ENCODE measurements at regions not wholly inside any gene's neighbourhood (a gene's known extent, or its start where the extent isn't known, plus 50 kb on each side); places are given as distances from the start of the nearest gene placed in this dataset.

- no peak for TF ChIP-seq CTCF (IDR thresholded peaks at IDR 0.05)
- H3K9ac ChIP-seq: no peak overlapping the region
- no peak overlapping the region for H3K27ac ChIP-seq
Measured at GRCh38 chr10:60446851-60447250, 57.2 kb upstream of the ANK3 start.

GRCh38 chr10:60446070-60446833 lies 56.6 kb upstream of the ANK3 start:
- Histone ChIP-seq H3K79me2 (no peaks in the 10 kb centered on the region), H3K9me3 (ENCODE audit: control insufficient read depth, low read length) (no peaks in the 10 kb centered on the region), H3K4me1 (no peaks in the 10 kb centered on the region), H2AFZ (no peak overlapping the region), H3K4me2 (ENCODE audit: low read length) (no peak overlapping the region), H3K36me3 (ENCODE audit: control insufficient read depth, insufficient read depth, low read length) (no peaks in the 10 kb centered on the region), H3K4me3 (ENCODE audit: low read depth, low read length) (no peak overlapping the region), H3K27me3 (ENCODE audit: control insufficient read depth, insufficient read depth, low read length) (no peaks in the 10 kb centered on the region), H3K27ac (no peak overlapping the region), H3K9ac (no peak overlapping the region)
- no peak for TF ChIP-seq CTCF (IDR thresholded peaks at IDR 0.05)

More at GRCh38 chr10:60446851-60447250, 57.2 kb upstream of the ANK3 start:
- no peaks in the 10 kb centered on the region for H3K27me3 ChIP-seq (ENCODE audit: control insufficient read depth, insufficient read depth, low read length)
- no peaks in the 10 kb centered on the region for H3K79me2 ChIP-seq
- H3K36me3 ChIP-seq (ENCODE audit: control insufficient read depth, insufficient read depth, low read length): no peaks in the 10 kb centered on the region
- no peak overlapping the region for H3K4me2 ChIP-seq (ENCODE audit: low read length)
- no peak overlapping the region for H2AFZ ChIP-seq
- H3K4me1 ChIP-seq: no peaks in the 10 kb centered on the region
- no peaks in the 10 kb centered on the region for H3K9me3 ChIP-seq (ENCODE audit: control insufficient read depth, low read length)
- no peak overlapping the region for H3K4me3 ChIP-seq (ENCODE audit: low read depth, low read length)

- H3K27me3 ChIP-seq (ENCODE audit: control insufficient read depth, insufficient read depth, low read length): no peaks in the 10 kb centered on the region
- H3K4me3 ChIP-seq (ENCODE audit: low read depth, low read length): no peak overlapping the region
- no peaks in the 10 kb centered on the region for H3K4me1 ChIP-seq
- TF ChIP-seq CTCF (IDR thresholded peaks at IDR 0.05): peak; percentile 48
- H3K9ac ChIP-seq: no peak overlapping the region
- no peaks in the 10 kb centered on the region for H3K9me3 ChIP-seq (ENCODE audit: control insufficient read depth, low read length)
- H3K79me2 ChIP-seq: no peaks in the 10 kb centered on the region
- H3K36me3 ChIP-seq (ENCODE audit: control insufficient read depth, insufficient read depth, low read length): no peaks in the 10 kb centered on the region
- H3K4me2 ChIP-seq (ENCODE audit: low read length): no peak overlapping the region
- H3K27ac ChIP-seq: no peak overlapping the region
- H2AFZ ChIP-seq: no peak overlapping the region
Measured at GRCh38 chr10:60444494-60445064, 54.9 kb upstream of the ANK3 start.

GRCh38 chr10:60443346-60443745 lies 53.7 kb upstream of the ANK3 start:
- Histone ChIP-seq H3K4me3 (ENCODE audit: low read depth, low read length) (no peak overlapping the region), H2AFZ (no peak overlapping the region), H3K4me1 (no peaks in the 10 kb centered on the region), H3K9ac (no peak overlapping the region), H3K4me2 (ENCODE audit: low read length) (no peak overlapping the region), H3K9me3 (ENCODE audit: control insufficient read depth, low read length) (no peaks in the 10 kb centered on the region), H3K79me2 (no peaks in the 10 kb centered on the region), H3K27me3 (ENCODE audit: control insufficient read depth, insufficient read depth, low read length) (no peaks in the 10 kb centered on the region), H3K27ac (no peak overlapping the region), H3K36me3 (ENCODE audit: control insufficient read depth, insufficient read depth, low read length) (no peaks in the 10 kb centered on the region)
- TF ChIP-seq CTCF (IDR thresholded peaks at IDR 0.05): no peak

- Histone ChIP-seq H3K9ac (no peak overlapping the region), H3K4me1 (no peaks in the 10 kb centered on the region), H3K36me3 (ENCODE audit: control insufficient read depth, insufficient read depth, low read length) (no peaks in the 10 kb centered on the region), H2AFZ (no peak overlapping the region), H3K4me3 (ENCODE audit: low read depth, low read length) (no peak overlapping the region), H3K79me2 (no peaks in the 10 kb centered on the region), H3K27ac (no peak overlapping the region), H3K27me3 (ENCODE audit: control insufficient read depth, insufficient read depth, low read length) (no peaks in the 10 kb centered on the region), H3K4me2 (ENCODE audit: low read length) (no peak overlapping the region), H3K9me3 (ENCODE audit: control insufficient read depth, low read length) (no peaks in the 10 kb centered on the region)
- no peak for TF ChIP-seq CTCF (IDR thresholded peaks at IDR 0.05)
Measured at GRCh38 chr10:60441515-60441914, 51.8 kb upstream of the ANK3 start.
